ENCODE measurements at regions not wholly inside any gene's neighbourhood (a gene's known extent, or its start where the extent isn't known, plus 50 kb on each side); places are given as distances from the start of the nearest gene placed in this dataset.

GRCh38 chr1:220971221-220971620 lies 92.0 kb downstream of the HLX start:
- TF ChIP-seq, protein P1, sequence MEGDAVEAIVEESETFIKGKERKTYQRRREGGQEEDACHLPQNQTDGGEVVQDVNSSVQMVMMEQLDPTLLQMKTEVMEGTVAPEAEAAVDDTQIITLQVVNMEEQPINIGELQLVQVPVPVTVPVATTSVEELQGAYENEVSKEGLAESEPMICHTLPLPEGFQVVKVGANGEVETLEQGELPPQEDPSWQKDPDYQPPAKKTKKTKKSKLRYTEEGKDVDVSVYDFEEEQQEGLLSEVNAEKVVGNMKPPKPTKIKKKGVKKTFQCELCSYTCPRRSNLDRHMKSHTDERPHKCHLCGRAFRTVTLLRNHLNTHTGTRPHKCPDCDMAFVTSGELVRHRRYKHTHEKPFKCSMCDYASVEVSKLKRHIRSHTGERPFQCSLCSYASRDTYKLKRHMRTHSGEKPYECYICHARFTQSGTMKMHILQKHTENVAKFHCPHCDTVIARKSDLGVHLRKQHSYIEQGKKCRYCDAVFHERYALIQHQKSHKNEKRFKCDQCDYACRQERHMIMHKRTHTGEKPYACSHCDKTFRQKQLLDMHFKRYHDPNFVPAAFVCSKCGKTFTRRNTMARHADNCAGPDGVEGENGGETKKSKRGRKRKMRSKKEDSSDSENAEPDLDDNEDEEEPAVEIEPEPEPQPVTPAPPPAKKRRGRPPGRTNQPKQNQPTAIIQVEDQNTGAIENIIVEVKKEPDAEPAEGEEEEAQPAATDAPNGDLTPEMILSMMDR (optimal IDR thresholded peaks at IDR 0.05 in 1 of 3, IDR thresholded peaks at IDR 0.05 in 1 of 3, conservative IDR thresholded peaks at IDR 0.05 in 1 of 3; ENCODE audit: extremely low read depth in 1 of 3, insufficient read depth in 2 of 3, low read length in 3 of 3) = no peak
- no peak for TF ChIP-seq EZH2 (IDR thresholded peaks at IDR 0.05; ENCODE audit: low read length)
